GM04504 (cell line): ENCODE measurements at regions not wholly inside any gene's neighbourhood (a gene's known extent, or its start where the extent isn't known, plus 50 kb on each side); places are given as distances from the start of the nearest gene placed in this dataset.
"Not testable (repeated sequence)": the region's sequence is repeated elsewhere in the genome, so short reads cannot be mapped to it uniquely, and the experiment has no call there.

Experiments
- DNase-seq: peaks from one replicate; pipeline ENCODE4 v3.0.0-alpha.2; 2012; ENCODE audit warnings: low read depth

- DNase-seq: no peak
Measured at GRCh38 chr1:177710696-177711620, 258.9 kb downstream of the SEC16B start.

GRCh38 chr1:177708406-177708805, 261.5 kb downstream of the SEC16B start:
- DNase-seq: no peak

GRCh38 chr1:177706977-177707376, 262.9 kb downstream of the SEC16B start:
- DNase-seq: no peak

GRCh38 chr1:177705839-177706238, 264.0 kb downstream of the SEC16B start:
- DNase-seq: no peak

- no peak for DNase-seq
Measured at GRCh38 chr1:177703888-177704446, 265.9 kb downstream of the SEC16B start.

GRCh38 chr1:177701654-177702353, 268.1 kb downstream of the SEC16B start:
- no peak for DNase-seq

GRCh38 chr1:177700856-177701255, 269.0 kb downstream of the SEC16B start:
- no peak for DNase-seq

- no peak for DNase-seq
Measured at GRCh38 chr1:177690996-177691395, 278.9 kb downstream of the SEC16B start.

GRCh38 chr1:177687544-177687943, 282.3 kb downstream of the SEC16B start:
- no peak for DNase-seq

GRCh38 chr1:177686933-177687332, 282.9 kb downstream of the SEC16B start:
- no peak for DNase-seq

GRCh38 chr1:177669161-177669560, 300.7 kb downstream of the SEC16B start:
- DNase-seq: no peak

GRCh38 chr1:177665935-177666334, 303.9 kb downstream of the SEC16B start:
- no peak for DNase-seq

GRCh38 chr1:177664742-177665141, 305.1 kb downstream of the SEC16B start:
- DNase-seq: not testable (repeated sequence)

- no peak for DNase-seq
Measured at GRCh38 chr1:177660188-177660587, 309.7 kb downstream of the SEC16B start.

GRCh38 chr1:177659281-177659680, 310.6 kb downstream of the SEC16B start:
- no peak for DNase-seq

- no peak for DNase-seq
Measured at GRCh38 chr1:177656598-177656997, 313.3 kb downstream of the SEC16B start.

- DNase-seq: no peak
Measured at GRCh38 chr1:177650947-177651346, 318.9 kb downstream of the SEC16B start.

- no peak for DNase-seq
Measured at GRCh38 chr1:177648731-177649265, 321.1 kb downstream of the SEC16B start.

- DNase-seq: no peak
Measured at GRCh38 chr1:177648138-177648537, 321.7 kb downstream of the SEC16B start.

- no peak for DNase-seq
Measured at GRCh38 chr1:177646757-177647730, 322.8 kb downstream of the SEC16B start.

GRCh38 chr1:177645491-177646190, 324.2 kb downstream of the SEC16B start:
- DNase-seq: no peak
